Breast epithelium (tissue), 4 donors: ENCODE measurements at regions not wholly inside any gene's neighbourhood (a gene's known extent, or its start where the extent isn't known, plus 50 kb on each side); places are given as distances from the start of the nearest gene placed in this dataset.

Source experiments
- DNase-seq, 2 donors: peaks; one replicate each; pipeline ENCODE4 v3.0.0-alpha.2; 2019; ENCODE audit warnings: low spot score in 2 of 2
- H3K27ac ChIP-seq, 2 donors: fragments of 200-600 bp; sonication (generic) in 1 of 2; one replicate each; pipeline ENCODE4 v1.5.1; 2016 to 2019; ENCODE audit warnings: mild to moderate bottlenecking in 1 of 2
- H3K27me3 ChIP-seq, 2 donors: fragments of 200-600 bp; sonication (generic) in 1 of 2; one replicate each; pipeline versions ENCODE4 v1.5.1 to v1.6.0; 2017 to 2019; ENCODE audit warnings: control low read depth in 1 of 2, mild to moderate bottlenecking in 1 of 2
- H3K36me3 ChIP-seq: fragments of 200-600 bp; one replicate; pipeline ENCODE4 v1.5.1; 2019
- H3K4me1 ChIP-seq, 2 donors: fragments of 200-600 bp; sonication (generic); one replicate each; pipeline ENCODE4 v1.5.1; 2016 to 2019; ENCODE audit warnings: control low read depth in 1 of 2
- H3K4me3 ChIP-seq, 3 donors: fragments of 200-600 bp; sonication (generic); 1 replicate in 2 of 3; 2 replicates in 1 of 3; pipeline ENCODE4 v1.5.1; 2016 to 2019; ENCODE audit warnings: mild to moderate bottlenecking in 3 of 3, moderate library complexity in 2 of 3
- H3K9me3 ChIP-seq, 2 donors: fragments of 200-600 bp; sonication (generic) in 1 of 2; one replicate each; pipeline ENCODE4 v1.5.1; 2016 to 2019; ENCODE audit warnings: control low read depth in 1 of 2
- POLR2A ChIP-seq: fragments of 450-650 bp; IDR thresholded peaks from one replicate; pipeline ENCODE4 v1.6.1; 2016; ENCODE audit warnings: antibody characterized with exemption, mild to moderate bottlenecking, moderate library complexity
- POLR2AphosphoS5 ChIP-seq, 3 donors: sonication (generic); formaldehyde crosslinking; IDR thresholded peaks; one replicate each; pipeline ENCODE4 v1.6.1; 2017; ENCODE audit warnings: antibody characterized with exemption in 3 of 3
- intact Hi-C: fragments of 100-400 bp; cut with DNase I; formaldehyde crosslinking; loops from one replicate; pipeline ENCODE4 v1.15.1; 2023; ENCODE audit warnings: low total_unique reads
- TF ChIP-seq, protein P1 (sequence below), 3 donors: fragments of 450-650 bp; IDR thresholded peaks; one replicate each; pipeline ENCODE4 v1.5.1; 2016 to 2017; ENCODE audit warnings: antibody characterized with exemption in 3 of 3, mild to moderate bottlenecking in 3 of 3, moderate library complexity in 3 of 3

- no peaks in the 10 kb centered on the region for H3K9me3 ChIP-seq
- DNase-seq = no peak
- peaks cover 0 to 5% of the 10 kb centered on the region in 2 donors for H3K27me3 ChIP-seq
- H3K4me1 ChIP-seq = no peaks in the 10 kb centered on the region
- no peak overlapping the region for H3K4me3 ChIP-seq
- intact Hi-C loops = no loop called here
- H3K36me3 ChIP-seq = no peaks in the 10 kb centered on the region
- TF ChIP-seq POLR2AphosphoS5 (IDR thresholded peaks at IDR 0.05) (no peak), POLR2A (no peak)
- TF ChIP-seq, protein P1, sequence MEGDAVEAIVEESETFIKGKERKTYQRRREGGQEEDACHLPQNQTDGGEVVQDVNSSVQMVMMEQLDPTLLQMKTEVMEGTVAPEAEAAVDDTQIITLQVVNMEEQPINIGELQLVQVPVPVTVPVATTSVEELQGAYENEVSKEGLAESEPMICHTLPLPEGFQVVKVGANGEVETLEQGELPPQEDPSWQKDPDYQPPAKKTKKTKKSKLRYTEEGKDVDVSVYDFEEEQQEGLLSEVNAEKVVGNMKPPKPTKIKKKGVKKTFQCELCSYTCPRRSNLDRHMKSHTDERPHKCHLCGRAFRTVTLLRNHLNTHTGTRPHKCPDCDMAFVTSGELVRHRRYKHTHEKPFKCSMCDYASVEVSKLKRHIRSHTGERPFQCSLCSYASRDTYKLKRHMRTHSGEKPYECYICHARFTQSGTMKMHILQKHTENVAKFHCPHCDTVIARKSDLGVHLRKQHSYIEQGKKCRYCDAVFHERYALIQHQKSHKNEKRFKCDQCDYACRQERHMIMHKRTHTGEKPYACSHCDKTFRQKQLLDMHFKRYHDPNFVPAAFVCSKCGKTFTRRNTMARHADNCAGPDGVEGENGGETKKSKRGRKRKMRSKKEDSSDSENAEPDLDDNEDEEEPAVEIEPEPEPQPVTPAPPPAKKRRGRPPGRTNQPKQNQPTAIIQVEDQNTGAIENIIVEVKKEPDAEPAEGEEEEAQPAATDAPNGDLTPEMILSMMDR (IDR thresholded peaks at IDR 0.05) = no peak
- H3K27ac ChIP-seq = no peak overlapping the region
Measured at GRCh38 chr15:91593653-91594052, 259.9 kb upstream of the SLCO3A1 start.

DNA sequence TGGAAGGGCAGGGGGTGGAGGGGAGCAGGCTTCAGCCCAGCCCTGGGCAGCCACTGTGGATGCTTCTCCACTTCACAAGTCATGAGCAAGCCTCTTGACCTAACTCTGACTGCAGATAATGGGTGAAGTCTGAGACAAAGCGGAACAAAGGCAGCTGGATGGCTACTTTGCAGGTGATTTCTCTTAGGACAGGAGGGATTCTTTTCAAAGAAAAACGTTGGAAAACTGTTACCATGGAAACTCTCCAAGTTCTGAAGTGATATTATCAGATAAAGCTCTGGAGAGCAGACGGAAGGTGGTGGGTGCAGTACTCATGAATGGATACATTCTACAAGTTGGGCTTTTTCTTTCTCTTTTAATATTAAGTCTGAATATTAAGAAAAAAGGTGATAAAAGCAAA, 254.2 kb upstream of the SLCO3A1 start:
- intact Hi-C loops = no loop called here
- H3K9me3 ChIP-seq = no peaks in the 10 kb centered on the region
- TF ChIP-seq, protein P1 (IDR thresholded peaks at IDR 0.05) = no peak
- TF ChIP-seq POLR2AphosphoS5 (IDR thresholded peaks at IDR 0.05) = no peak
- TF ChIP-seq POLR2A = no peak

DNA sequence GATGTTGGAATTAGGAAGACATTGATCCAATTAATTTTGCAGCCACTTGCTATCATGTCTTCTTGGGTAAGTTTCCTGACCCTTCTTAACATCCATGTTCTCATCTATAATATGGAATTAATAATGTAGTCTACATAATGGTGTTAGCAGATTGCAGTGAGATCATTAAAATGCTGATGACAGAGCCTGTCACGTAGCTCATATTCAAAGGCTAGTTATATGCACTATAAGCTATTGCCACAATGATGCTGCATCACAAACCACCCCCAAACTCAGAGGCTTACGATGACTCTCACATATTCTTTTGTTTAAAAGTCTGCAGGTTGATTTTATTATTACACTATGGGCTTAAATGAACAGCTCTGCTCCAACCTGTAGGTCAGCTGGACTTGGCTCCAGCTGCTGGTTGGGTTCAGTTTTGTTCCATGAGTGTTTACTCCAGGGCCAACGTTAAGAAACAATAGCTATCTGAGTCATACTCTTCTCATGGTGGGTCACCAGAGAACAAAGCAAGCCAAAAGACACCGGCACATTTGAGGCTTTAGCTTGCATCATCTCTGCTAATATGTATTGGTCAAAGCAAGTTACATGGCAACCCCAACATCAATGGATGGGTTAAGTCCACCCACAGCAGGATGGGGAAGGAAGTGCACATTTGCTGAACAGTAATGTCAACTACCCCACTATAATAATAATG, 250.0 kb upstream of the SLCO3A1 start:
- no peaks in the 10 kb centered on the region for H3K9me3 ChIP-seq
- no peak overlapping the region for H3K27ac ChIP-seq
- intact Hi-C loops = no loop called here
- TF ChIP-seq POLR2AphosphoS5 (IDR thresholded peaks at IDR 0.05) (no peak), POLR2A (no peak)
- TF ChIP-seq, protein P1 (IDR thresholded peaks at IDR 0.05) = no peak
- H3K27me3 ChIP-seq = no peaks in the 10 kb centered on the region
- no peak for DNase-seq
- no peaks in the 10 kb centered on the region for H3K36me3 ChIP-seq
- no peak overlapping the region for H3K4me3 ChIP-seq
- H3K4me1 ChIP-seq = no peaks in the 10 kb centered on the region

More for the DNA sequence above, 254.2 kb upstream of the SLCO3A1 start:
- no peak for DNase-seq
- Histone ChIP-seq H3K4me3 (no peak overlapping the region), H3K27me3 (peaks cover 0 to 5% of the 10 kb centered on the region in 2 donors), H3K4me1 (no peaks in the 10 kb centered on the region), H3K27ac (no peak overlapping the region), H3K36me3 (no peaks in the 10 kb centered on the region)

DNA sequence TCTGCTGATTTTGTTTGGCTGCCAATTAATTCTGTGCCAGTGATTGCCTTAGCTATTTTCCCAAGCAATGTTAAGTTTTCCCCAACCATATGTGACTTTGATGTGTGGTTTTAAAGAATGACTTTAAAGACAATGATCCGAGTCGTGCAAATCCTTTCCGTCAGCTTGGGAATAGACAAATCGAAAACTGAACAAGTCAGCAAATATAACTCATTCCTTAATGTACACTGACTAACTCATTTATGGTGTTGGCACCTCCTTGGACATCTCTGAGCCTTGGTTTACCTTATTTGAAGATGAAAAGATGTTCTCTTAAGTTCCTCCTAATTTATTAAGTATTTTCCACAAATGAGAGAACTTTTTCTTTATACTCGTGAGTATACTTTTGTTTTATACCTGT, 249.4 kb upstream of the SLCO3A1 start:
- intact Hi-C loops = no loop called here
- no peaks in the 10 kb centered on the region for H3K9me3 ChIP-seq

GRCh38 chr15:91605576-91605975, 247.9 kb upstream of the SLCO3A1 start:
- Histone ChIP-seq H3K9me3 (no peaks in the 10 kb centered on the region), H3K27me3 (no peaks in the 10 kb centered on the region), H3K4me3 (no peak overlapping the region), H3K4me1 (no peaks in the 10 kb centered on the region), H3K36me3 (no peaks in the 10 kb centered on the region), H3K27ac (no peak overlapping the region)
- DNase-seq = no peak
- intact Hi-C loops = no loop called here
- TF ChIP-seq, protein P1 (IDR thresholded peaks at IDR 0.05) = no peak
- TF ChIP-seq POLR2A = no peak
- TF ChIP-seq POLR2AphosphoS5 (IDR thresholded peaks at IDR 0.05) = no peak

More for the DNA sequence above, 249.4 kb upstream of the SLCO3A1 start:
- no peak overlapping the region for H3K4me3 ChIP-seq
- no peaks in the 10 kb centered on the region for H3K4me1 ChIP-seq
- no peaks in the 10 kb centered on the region for H3K27me3 ChIP-seq
- no peak for TF ChIP-seq POLR2AphosphoS5 (IDR thresholded peaks at IDR 0.05)
- TF ChIP-seq POLR2A = no peak
- TF ChIP-seq, protein P1 (IDR thresholded peaks at IDR 0.05) = no peak
- H3K36me3 ChIP-seq = no peaks in the 10 kb centered on the region
- DNase-seq = no peak
- no peak overlapping the region for H3K27ac ChIP-seq
